Activated CD4-positive, CD25-positive, alpha-beta regulatory T cell treated with anti-CD3 and anti-CD28 coated beads, Interleukin-2, amount 50 U/mL, for 72 hours (primary cell): ENCODE measurements at regions not wholly inside any gene's neighbourhood (a gene's known extent, or its start where the extent isn't known, plus 50 kb on each side); places are given as distances from the start of the nearest gene placed in this dataset.
A peak's percentile ranks its signal among the peaks of the same experiment; 100 is the strongest.
"Not testable (repeated sequence)": the region's sequence is repeated elsewhere in the genome, so short reads cannot be mapped to it uniquely, and the experiment has no call there.

ENCODE experiments used
- DNase-seq: peaks from one replicate; pipeline ENCODE4 v3.0.0; 2021

GRCh38 chr7:39826166-39826565 is 123.9 kb upstream of the CDK13 start:
- no peak for DNase-seq

- no peak for DNase-seq
Observed at GRCh38 chr7:39827571-39827970, 122.5 kb upstream of the CDK13 start.

GRCh38 chr7:39829028-39829427 is 121.0 kb upstream of the CDK13 start:
- DNase-seq: no peak

GRCh38 chr7:39832519-39833085 is 117.5 kb upstream of the CDK13 start:
- no peak for DNase-seq

- peak; percentile 33 for DNase-seq
Observed at GRCh38 chr7:39833180-39833799, 116.8 kb upstream of the CDK13 start.

GRCh38 chr7:39833865-39834634 is 116.0 kb upstream of the CDK13 start:
- not testable (repeated sequence) for DNase-seq

- no peak for DNase-seq
Observed at GRCh38 chr7:39838326-39838725, 111.7 kb upstream of the CDK13 start.

- no peak for DNase-seq
Observed at GRCh38 chr7:39845006-39845405, 105.0 kb upstream of the CDK13 start.

- no peak for DNase-seq
Observed at GRCh38 chr7:39847227-39847626, 102.8 kb upstream of the CDK13 start.

GRCh38 chr7:39851466-39852045 is 98.5 kb upstream of the CDK13 start:
- no peak for DNase-seq

GRCh38 chr7:39854616-39855324 is 95.3 kb upstream of the CDK13 start:
- DNase-seq: not testable (repeated sequence)

GRCh38 chr7:39855325-39855674 is 94.8 kb upstream of the CDK13 start:
- no peak for DNase-seq

GRCh38 chr7:39863675-39864322 is 86.3 kb upstream of the CDK13 start:
- DNase-seq: not testable (repeated sequence)

GRCh38 chr7:39869888-39870522 is 80.1 kb upstream of the CDK13 start:
- not testable (repeated sequence) for DNase-seq

- not testable (repeated sequence) for DNase-seq
Observed at GRCh38 chr7:39871610-39872009, 78.4 kb upstream of the CDK13 start.

GRCh38 chr7:39880556-39880955 is 69.5 kb upstream of the CDK13 start:
- no peak for DNase-seq

- no peak for DNase-seq
Observed at GRCh38 chr7:39882148-39882784, 67.8 kb upstream of the CDK13 start.

GRCh38 chr7:39883812-39884390 is 66.2 kb upstream of the CDK13 start:
- DNase-seq: no peak

GRCh38 chr7:39888171-39888853 is 61.7 kb upstream of the CDK13 start:
- no peak for DNase-seq

GRCh38 chr7:39890411-39890810 is 59.6 kb upstream of the CDK13 start:
- no peak for DNase-seq

GRCh38 chr7:39891894-39892293 is 58.2 kb upstream of the CDK13 start:
- no peak for DNase-seq
